Epithelial cell of proximal tubule (primary cell): ENCODE measurements at regions not wholly inside any gene's neighbourhood (a gene's known extent, or its start where the extent isn't known, plus 50 kb on each side); places are given as distances from the start of the nearest gene placed in this dataset.

Source experiments
- DNase-seq: peaks from one replicate; pipeline ENCODE4 v3.0.0-alpha.2; 2011; ENCODE audit warnings: low read depth
- H3K4me3 ChIP-seq: 2 replicates; pipeline ENCODE4 v1.5.1; 2011; ENCODE audit warnings: low read depth, mild to moderate bottlenecking, low read length
- CTCF ChIP-seq: conservative IDR thresholded peaks from 2 replicates; pipeline ENCODE4 v1.5.1; 2012; ENCODE audit warnings: low read depth, mild to moderate bottlenecking, low read length

GRCh38 chr4:136314686-136315085 lies 1217.6 kb downstream of the PCDH18 start:
- H3K4me3 ChIP-seq, result no peak overlapping the region
- no peak for DNase-seq
- TF ChIP-seq CTCF, result no peak

- no peak for TF ChIP-seq CTCF
- no peak overlapping the region for H3K4me3 ChIP-seq
- no peak for DNase-seq
Observed at GRCh38 chr4:136311774-136312173, 1220.5 kb downstream of the PCDH18 start.

GRCh38 chr4:136307765-136308164 lies 1224.5 kb downstream of the PCDH18 start:
- no peak for TF ChIP-seq CTCF
- H3K4me3 ChIP-seq, result no peak overlapping the region
- DNase-seq, result no peak

GRCh38 chr4:136306361-136306760 lies 1225.9 kb downstream of the PCDH18 start:
- TF ChIP-seq CTCF, result no peak
- H3K4me3 ChIP-seq, result no peak overlapping the region
- no peak for DNase-seq

GRCh38 chr4:136302566-136302965 lies 1229.7 kb downstream of the PCDH18 start:
- no peak for DNase-seq
- no peak overlapping the region for H3K4me3 ChIP-seq
- no peak for TF ChIP-seq CTCF

- DNase-seq, result no peak
- no peak for TF ChIP-seq CTCF
- no peak overlapping the region for H3K4me3 ChIP-seq
Observed at GRCh38 chr4:136301749-136302495, 1230.4 kb downstream of the PCDH18 start.

GRCh38 chr4:136283977-136284376 lies 1248.3 kb downstream of the PCDH18 start:
- no peak for TF ChIP-seq CTCF
- H3K4me3 ChIP-seq, result no peak overlapping the region
- DNase-seq, result no peak
